Epithelial cell of esophagus (primary cell): ENCODE measurements at regions not wholly inside any gene's neighbourhood (a gene's known extent, or its start where the extent isn't known, plus 50 kb on each side); places are given as distances from the start of the nearest gene placed in this dataset.

Experiments
- DNase-seq: peaks from one replicate; pipeline ENCODE4 v3.0.0; 2010; ENCODE audit warnings: low read depth
- H3K4me3 ChIP-seq: 2 replicates; pipeline ENCODE4 v1.5.1; 2011; ENCODE audit warnings: mild to moderate bottlenecking, low read length, control low read depth
- TF ChIP-seq, protein P1 (sequence below): IDR thresholded peaks from 2 replicates; pipeline ENCODE4 v1.5.1; 2011; ENCODE audit warnings: low read depth, mild to moderate bottlenecking, low read length, control low read depth, inconsistent platforms; ENCODE audit not compliant: insufficient read depth; ENCODE audit errors: missing control alignments

DNA sequence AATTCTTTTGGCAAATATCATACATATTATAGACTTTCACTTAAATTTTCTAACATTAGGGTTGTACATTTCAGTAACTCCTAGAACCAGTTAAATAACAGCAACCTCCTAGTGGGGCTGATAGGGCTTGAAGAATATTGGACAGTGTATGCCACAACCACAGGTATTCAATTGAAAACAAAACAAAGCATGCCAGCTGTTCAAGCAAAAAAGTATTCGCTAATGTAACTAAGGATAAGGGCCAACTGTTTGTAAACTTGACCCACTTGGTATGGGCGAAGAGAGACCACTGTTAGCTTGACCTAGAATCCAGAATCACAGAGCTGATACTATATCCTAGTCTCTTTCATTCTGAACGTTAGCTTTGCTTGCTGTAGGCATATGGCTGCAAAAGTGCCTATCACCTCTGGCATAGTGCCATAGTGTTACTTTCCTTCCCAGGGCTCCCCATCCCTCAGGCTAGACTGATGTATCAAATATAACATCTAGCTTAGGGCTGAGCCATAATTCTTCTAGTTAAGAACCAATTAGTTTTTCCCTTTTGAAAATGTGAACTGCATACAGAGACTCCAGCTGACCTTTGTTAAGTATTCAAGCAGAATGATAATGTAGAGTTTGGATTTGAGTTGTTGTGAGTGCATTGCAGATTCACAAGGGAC is 458.8 kb upstream of the NRXN1 start:
- no peak for DNase-seq
- TF ChIP-seq, protein P1, sequence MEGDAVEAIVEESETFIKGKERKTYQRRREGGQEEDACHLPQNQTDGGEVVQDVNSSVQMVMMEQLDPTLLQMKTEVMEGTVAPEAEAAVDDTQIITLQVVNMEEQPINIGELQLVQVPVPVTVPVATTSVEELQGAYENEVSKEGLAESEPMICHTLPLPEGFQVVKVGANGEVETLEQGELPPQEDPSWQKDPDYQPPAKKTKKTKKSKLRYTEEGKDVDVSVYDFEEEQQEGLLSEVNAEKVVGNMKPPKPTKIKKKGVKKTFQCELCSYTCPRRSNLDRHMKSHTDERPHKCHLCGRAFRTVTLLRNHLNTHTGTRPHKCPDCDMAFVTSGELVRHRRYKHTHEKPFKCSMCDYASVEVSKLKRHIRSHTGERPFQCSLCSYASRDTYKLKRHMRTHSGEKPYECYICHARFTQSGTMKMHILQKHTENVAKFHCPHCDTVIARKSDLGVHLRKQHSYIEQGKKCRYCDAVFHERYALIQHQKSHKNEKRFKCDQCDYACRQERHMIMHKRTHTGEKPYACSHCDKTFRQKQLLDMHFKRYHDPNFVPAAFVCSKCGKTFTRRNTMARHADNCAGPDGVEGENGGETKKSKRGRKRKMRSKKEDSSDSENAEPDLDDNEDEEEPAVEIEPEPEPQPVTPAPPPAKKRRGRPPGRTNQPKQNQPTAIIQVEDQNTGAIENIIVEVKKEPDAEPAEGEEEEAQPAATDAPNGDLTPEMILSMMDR, result no peak
- no peak overlapping the region for H3K4me3 ChIP-seq

DNA sequence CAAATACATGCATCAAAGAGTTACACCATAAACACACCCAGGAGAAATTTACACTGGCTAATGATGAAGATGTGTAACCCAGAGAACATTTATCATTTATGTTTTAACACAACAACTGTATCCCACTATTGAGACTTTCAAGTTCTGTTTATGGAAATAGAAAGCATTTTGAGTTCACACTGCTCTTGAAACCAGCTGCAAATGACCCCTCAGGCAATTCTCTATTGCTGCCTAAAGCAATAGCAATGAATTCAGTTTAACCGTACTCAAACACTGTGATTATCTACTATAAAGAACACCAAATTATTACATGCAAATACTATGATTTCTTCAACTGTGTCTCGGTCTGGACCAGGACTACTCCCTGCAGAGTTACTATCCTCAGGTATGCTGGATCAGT is 452.7 kb upstream of the NRXN1 start:
- H3K4me3 ChIP-seq, result no peak overlapping the region
- TF ChIP-seq, protein P1, result no peak
- no peak for DNase-seq

DNA sequence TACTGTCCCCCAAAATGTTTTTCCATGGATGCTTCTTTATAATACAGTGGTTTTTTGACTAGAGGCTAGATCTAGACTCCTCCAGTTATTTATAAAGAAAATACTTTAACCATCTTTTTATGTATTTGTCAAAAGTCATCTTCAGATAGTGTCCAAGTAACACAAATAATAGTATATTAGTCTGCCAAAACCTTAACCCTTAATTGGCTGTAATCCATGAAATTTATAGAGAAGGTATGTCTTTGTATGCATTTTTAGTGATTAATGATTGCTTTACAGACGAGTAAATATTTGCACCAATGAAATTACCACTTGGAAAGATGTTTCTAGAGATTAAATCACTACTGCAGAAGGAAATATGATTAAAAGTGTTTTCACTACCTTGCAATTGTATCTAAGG is 451.8 kb upstream of the NRXN1 start:
- H3K4me3 ChIP-seq, result no peak overlapping the region
- DNase-seq, result no peak
- TF ChIP-seq, protein P1, result no peak

DNA sequence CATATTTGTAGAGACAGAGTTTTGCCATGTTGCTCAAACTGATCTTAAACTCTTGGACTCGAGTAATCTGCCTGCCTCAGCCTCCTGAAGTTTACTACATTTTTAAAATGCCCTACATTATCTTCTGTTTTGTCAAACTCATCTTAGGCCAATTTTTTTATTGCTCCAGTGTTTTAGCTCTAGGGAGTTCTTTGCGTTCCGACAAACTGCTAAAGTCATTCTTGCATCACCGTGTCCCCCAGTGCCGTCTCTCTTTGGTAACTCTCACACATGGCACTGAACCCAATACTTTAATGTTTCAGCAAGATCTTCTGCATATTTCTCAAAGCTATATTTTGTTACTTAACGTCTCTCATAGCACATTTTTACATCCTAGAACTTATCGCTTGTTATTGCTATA is 440.9 kb upstream of the NRXN1 start:
- TF ChIP-seq, protein P1, result no peak
- no peak overlapping the region for H3K4me3 ChIP-seq
- DNase-seq, result no peak

DNA sequence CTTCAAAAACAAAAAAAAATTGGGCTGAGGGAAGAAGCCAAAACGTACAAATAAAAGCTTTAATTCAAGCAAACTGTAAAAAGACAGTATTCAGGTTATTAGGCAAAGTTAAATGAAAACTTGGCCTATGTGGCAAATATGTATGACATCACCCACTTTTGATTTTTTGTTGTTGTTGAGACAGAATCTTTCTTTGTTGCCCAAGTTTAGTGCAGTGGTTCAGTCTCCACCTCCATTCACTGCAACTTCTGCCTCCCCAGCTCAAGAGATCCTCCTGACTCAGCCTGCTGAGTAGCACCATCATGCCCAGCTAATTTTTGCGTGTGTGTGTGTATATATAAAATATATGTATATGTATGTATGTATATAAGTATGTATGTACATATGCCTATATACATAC is 440.4 kb upstream of the NRXN1 start:
- DNase-seq, result no peak
- no peak overlapping the region for H3K4me3 ChIP-seq
- TF ChIP-seq, protein P1, result no peak

DNA sequence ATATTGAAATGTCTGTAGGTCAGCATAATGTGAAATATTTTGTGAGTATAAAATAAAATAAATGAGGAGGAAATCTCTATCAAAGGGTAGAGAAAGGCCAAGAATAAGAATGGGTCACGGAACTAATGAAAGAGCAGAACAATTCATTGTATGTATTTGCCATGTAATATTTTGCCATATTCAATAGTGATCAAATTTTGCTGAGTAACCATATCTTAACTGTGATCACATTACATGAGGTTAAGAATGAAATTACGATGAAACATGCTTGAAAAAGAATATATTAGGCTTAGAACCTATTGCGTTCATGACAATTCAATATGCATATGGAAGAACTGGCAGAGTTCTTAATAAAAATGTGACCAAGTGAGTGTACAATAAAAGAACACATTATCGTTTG is 437.2 kb upstream of the NRXN1 start:
- DNase-seq, result no peak
- TF ChIP-seq, protein P1, result no peak

DNA sequence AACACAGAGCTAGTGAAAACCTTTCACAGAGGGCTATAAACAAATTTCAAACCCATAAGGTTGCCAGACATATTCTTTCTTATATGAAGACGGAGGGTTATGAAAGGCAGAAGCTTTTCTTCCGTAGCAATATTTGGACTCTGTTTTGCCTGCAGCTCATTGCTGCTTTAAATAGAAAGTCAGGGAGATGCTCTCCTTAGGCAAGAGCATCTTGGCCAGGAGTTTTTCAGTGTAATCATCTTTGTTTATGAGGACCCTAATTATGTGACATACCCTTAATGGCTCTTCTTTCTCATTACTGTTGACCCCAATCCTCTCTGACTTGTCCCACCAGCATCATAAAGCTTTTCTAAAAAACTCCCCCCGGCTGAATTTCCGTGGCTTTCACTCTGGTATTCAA is 433.4 kb upstream of the NRXN1 start:
- no peak for DNase-seq
- no peak overlapping the region for H3K4me3 ChIP-seq
- TF ChIP-seq, protein P1, result no peak

More for the DNA sequence above, 437.2 kb upstream of the NRXN1 start:
- no peak overlapping the region for H3K4me3 ChIP-seq
